CD4-positive, alpha-beta T cell (primary cell): ENCODE measurements at regions not wholly inside any gene's neighbourhood (a gene's known extent, or its start where the extent isn't known, plus 50 kb on each side); places are given as distances from the start of the nearest gene placed in this dataset.
"Not testable (repeated sequence)": the region's sequence is repeated elsewhere in the genome, so short reads cannot be mapped to it uniquely, and the experiment has no call there.

Source experiments
- ATAC-seq: fragments of 200-7000 bp; cut with Tn5 transposase; one replicate; pipeline ENCODE4 v1.10.0; 2022; ENCODE audit warnings: mild to moderate bottlenecking; ENCODE audit not compliant: poor library complexity
- CTCF ChIA-PET: fragments of 350-600 bp; sonication (Branson Sonifier 250); formaldehyde crosslinking; loops from one replicate; lab custom pipeline; 2021; ENCODE audit warnings: antibody characterized with exemption, inconsistent platforms; lab: Charles Lee
- POLR2A ChIA-PET: fragments of 350-600 bp; sonication (Branson Sonifier 250); formaldehyde crosslinking; loops from one replicate; lab custom pipeline; 2021; ENCODE audit warnings: antibody characterized with exemption, inconsistent platforms; lab: Charles Lee
- DNase-seq, 14 experiments: peaks; one replicate each; pipeline ENCODE4 v3.0.0-alpha.2; 2013 to 2020; ENCODE audit warnings: mixed read lengths in 2 of 14
- H3K27ac ChIP-seq, 2 donors: one replicate each; pipeline versions ENCODE4 v1.5.1 to v1.7.0; 2013; ENCODE audit warnings: low read length in 2 of 2, low read depth in 1 of 2, mild to moderate bottlenecking in 1 of 2
- H3K27me3 ChIP-seq, 2 experiments: 1 replicate in 1 of 2; 2 replicates in 1 of 2; pipeline versions ENCODE4 v1.6.1 to v1.7.0; 2013; ENCODE audit warnings: low read length in 2 of 2, control low read depth in 1 of 2, mild to moderate bottlenecking in 1 of 2, moderate library complexity in 1 of 2; ENCODE audit not compliant: insufficient read depth in 2 of 2, control insufficient read depth in 1 of 2
- H3K36me3 ChIP-seq: one replicate; pipeline ENCODE4 v1.6.1; 2013; ENCODE audit warnings: low read length, control low read depth; ENCODE audit not compliant: insufficient read depth
- H3K4me1 ChIP-seq: one replicate; pipeline ENCODE4 v1.6.1; 2013; ENCODE audit warnings: low read length, control low read depth; ENCODE audit not compliant: insufficient read depth
- H3K4me3 ChIP-seq: one replicate; pipeline ENCODE4 v1.5.1; 2013; ENCODE audit warnings: mild to moderate bottlenecking, low read length, moderate library complexity
- H3K9me3 ChIP-seq, 2 experiments: 1 replicate in 1 of 2; 2 replicates in 1 of 2; pipeline versions ENCODE4 v1.6.1 to v1.7.0; 2013; ENCODE audit warnings: low read length in 2 of 2, mild to moderate bottlenecking in 2 of 2, control low read depth in 1 of 2, moderate library complexity in 1 of 2; ENCODE audit not compliant: control insufficient read depth in 1 of 2, insufficient read depth in 1 of 2
- H3K27ac Mint-ChIP-seq: one replicate; pipeline ENCODE4 v1.8.0; 2020; ENCODE audit warnings: mixed read lengths
- H3K27me3 Mint-ChIP-seq: one replicate; pipeline ENCODE4 v1.8.0; 2021; ENCODE audit warnings: mixed read lengths
- H3K36me3 Mint-ChIP-seq: one replicate; pipeline ENCODE4 v1.8.0; 2021; ENCODE audit warnings: low read depth, mixed read lengths
- H3K4me1 Mint-ChIP-seq: one replicate; pipeline ENCODE4 v1.8.0; 2021; ENCODE audit warnings: low read depth, mixed read lengths
- H3K4me3 Mint-ChIP-seq: one replicate; pipeline ENCODE4 v1.8.0; 2020; ENCODE audit warnings: mild to moderate bottlenecking, mixed read lengths
- H3K9me3 Mint-ChIP-seq: one replicate; pipeline ENCODE4 v1.8.0; 2020; ENCODE audit warnings: mixed read lengths
- intact Hi-C, 2 experiments: fragments of 100-400 bp; cut with DNase I in 1 of 2; cut with micrococcal nuclease in 1 of 2; formaldehyde crosslinking; loops; one replicate each; pipeline versions ENCODE4 v1.15.1 to v1.9.0; 2023 to 2025; cut with DNase I, micrococcal nuclease
- TF ChIP-seq, protein P1 (sequence below): fragments of 200-600 bp; IDR thresholded peaks from one replicate; pipeline ENCODE4 v1.8.0; 2022; ENCODE audit warnings: antibody characterized with exemption, mild to moderate bottlenecking

- no peak overlapping the region for H3K4me3 Mint-ChIP-seq
- H3K36me3 Mint-ChIP-seq: no peaks in the 10 kb centered on the region
- TF ChIP-seq, protein P1, sequence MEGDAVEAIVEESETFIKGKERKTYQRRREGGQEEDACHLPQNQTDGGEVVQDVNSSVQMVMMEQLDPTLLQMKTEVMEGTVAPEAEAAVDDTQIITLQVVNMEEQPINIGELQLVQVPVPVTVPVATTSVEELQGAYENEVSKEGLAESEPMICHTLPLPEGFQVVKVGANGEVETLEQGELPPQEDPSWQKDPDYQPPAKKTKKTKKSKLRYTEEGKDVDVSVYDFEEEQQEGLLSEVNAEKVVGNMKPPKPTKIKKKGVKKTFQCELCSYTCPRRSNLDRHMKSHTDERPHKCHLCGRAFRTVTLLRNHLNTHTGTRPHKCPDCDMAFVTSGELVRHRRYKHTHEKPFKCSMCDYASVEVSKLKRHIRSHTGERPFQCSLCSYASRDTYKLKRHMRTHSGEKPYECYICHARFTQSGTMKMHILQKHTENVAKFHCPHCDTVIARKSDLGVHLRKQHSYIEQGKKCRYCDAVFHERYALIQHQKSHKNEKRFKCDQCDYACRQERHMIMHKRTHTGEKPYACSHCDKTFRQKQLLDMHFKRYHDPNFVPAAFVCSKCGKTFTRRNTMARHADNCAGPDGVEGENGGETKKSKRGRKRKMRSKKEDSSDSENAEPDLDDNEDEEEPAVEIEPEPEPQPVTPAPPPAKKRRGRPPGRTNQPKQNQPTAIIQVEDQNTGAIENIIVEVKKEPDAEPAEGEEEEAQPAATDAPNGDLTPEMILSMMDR: no peak
- ChIA-PET CTCF (no interaction called here), POLR2A (no interaction called here)
- H3K4me3 ChIP-seq: no peak overlapping the region
- H3K27me3 ChIP-seq: no peaks in the 10 kb centered on the region
- H3K36me3 ChIP-seq: no peaks in the 10 kb centered on the region
- H3K4me1 ChIP-seq: no peaks in the 10 kb centered on the region
- DNase-seq (no peak), ATAC-seq (no peak)
- intact Hi-C loops: no loop called here
- H3K9me3 Mint-ChIP-seq: no peaks in the 10 kb centered on the region
- no peak overlapping the region for H3K27ac ChIP-seq
- H3K27ac Mint-ChIP-seq: no peak overlapping the region
- no peaks in the 10 kb centered on the region for H3K4me1 Mint-ChIP-seq
- no peaks in the 10 kb centered on the region for H3K27me3 Mint-ChIP-seq
- H3K9me3 ChIP-seq: peaks cover 0 to 4% of the 10 kb centered on the region in 2 experiments
Measured at GRCh38 chr3:159293493-159293892, 491.6 kb downstream of the MFSD1 start.

GRCh38 chr3:159301961-159302360 is 500.1 kb downstream of the MFSD1 start:
- Histone ChIP-seq H3K27me3 (no peaks in the 10 kb centered on the region), H3K4me3 (no peak overlapping the region), H3K9me3 (no peaks in the 10 kb centered on the region), H3K36me3 (no peaks in the 10 kb centered on the region), H3K4me1 (no peaks in the 10 kb centered on the region), H3K27ac (no peak overlapping the region)
- no peak overlapping the region for H3K27ac Mint-ChIP-seq
- no peaks in the 10 kb centered on the region for H3K36me3 Mint-ChIP-seq
- H3K9me3 Mint-ChIP-seq: no peaks in the 10 kb centered on the region
- POLR2A ChIA-PET: no interaction called here
- TF ChIP-seq, protein P1: no peak
- DNase-seq (no peak), ATAC-seq (no peak)
- no peaks in the 10 kb centered on the region for H3K4me1 Mint-ChIP-seq
- intact Hi-C loops: no loop called here
- H3K4me3 Mint-ChIP-seq: no peak overlapping the region
- H3K27me3 Mint-ChIP-seq: peaks cover 5% of the 10 kb centered on the region
- CTCF ChIA-PET: no interaction called here

DNA sequence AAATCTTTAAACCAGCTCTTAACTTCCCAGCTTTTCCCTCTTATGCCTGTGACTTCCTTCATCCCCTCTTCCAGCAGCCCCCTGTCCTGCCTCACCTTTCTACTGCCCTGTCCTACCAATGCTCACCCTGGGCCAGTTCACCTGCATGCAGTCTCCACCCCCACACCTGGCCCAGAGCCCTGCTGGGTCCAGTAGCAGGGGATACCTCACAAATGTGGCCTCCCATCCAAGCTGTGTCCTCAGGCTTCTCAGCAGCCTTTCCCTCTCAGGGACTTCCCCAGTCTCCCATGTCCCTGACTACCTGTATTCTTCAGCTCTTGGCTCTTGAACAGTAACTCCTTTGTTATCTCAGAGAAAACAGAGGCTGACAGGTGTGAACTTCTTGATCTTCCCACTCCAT is 503.2 kb downstream of the MFSD1 start:
- ChIA-PET CTCF (no interaction called here), POLR2A (no interaction called here)

DNA sequence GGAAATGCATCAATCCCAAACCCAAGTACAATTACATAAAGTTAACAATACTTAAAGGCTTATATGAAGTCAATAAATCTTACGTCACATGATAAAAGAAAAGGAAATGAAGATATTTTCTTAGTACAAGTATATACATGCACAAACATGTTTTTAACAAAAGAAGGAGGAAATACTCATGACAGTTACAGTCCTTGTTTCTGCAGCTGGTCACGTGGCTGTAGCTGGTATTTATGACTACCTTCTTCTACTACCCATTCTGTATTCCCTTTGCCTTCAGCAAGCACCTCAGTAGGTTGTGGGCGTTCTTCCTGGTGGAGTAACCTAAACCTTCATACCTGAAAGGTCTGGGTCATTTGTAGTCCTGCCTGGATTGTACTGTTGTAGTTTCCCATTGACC is 514.9 kb downstream of the MFSD1 start:
- H3K4me3 Mint-ChIP-seq, DNase-seq, CTCF ChIA-PET, POLR2A ChIA-PET, H3K27me3 Mint-ChIP-seq, H3K9me3 ChIP-seq, H3K4me1 Mint-ChIP-seq, H3K4me3 ChIP-seq, H3K27ac Mint-ChIP-seq, H3K27ac ChIP-seq, ATAC-seq, H3K4me1 ChIP-seq, H3K27me3 ChIP-seq, intact Hi-C loops, H3K36me3 ChIP-seq, H3K9me3 Mint-ChIP-seq, H3K36me3 Mint-ChIP-seq: not testable (repeated sequence)

More for the DNA sequence above, 503.2 kb downstream of the MFSD1 start:
- H3K27me3 Mint-ChIP-seq: peaks cover 5% of the 10 kb centered on the region
- H3K27ac Mint-ChIP-seq: no peak overlapping the region
- Histone ChIP-seq H3K9me3 (no peaks in the 10 kb centered on the region), H3K36me3 (no peaks in the 10 kb centered on the region), H3K27me3 (no peaks in the 10 kb centered on the region), H3K4me1 (no peaks in the 10 kb centered on the region), H3K4me3 (no peak overlapping the region), H3K27ac (no peak overlapping the region)
- TF ChIP-seq, protein P1: no peak
- no peak for ATAC-seq
- H3K4me3 Mint-ChIP-seq: no peak overlapping the region
- no peaks in the 10 kb centered on the region for H3K9me3 Mint-ChIP-seq
- H3K4me1 Mint-ChIP-seq: no peaks in the 10 kb centered on the region
- no peaks in the 10 kb centered on the region for H3K36me3 Mint-ChIP-seq
- DNase-seq: no peak
- intact Hi-C loops: no loop called here
